Stimulated activated CD8-positive, alpha-beta memory T cell treated with anti-CD3 and anti-CD28 coated beads, Interleukin-15, amount 100 ng/mL, for 48 hours (primary cell): ENCODE measurements at regions not wholly inside any gene's neighbourhood (a gene's known extent, or its start where the extent isn't known, plus 50 kb on each side); places are given as distances from the start of the nearest gene placed in this dataset.

Source experiments
- DNase-seq, 2 donors: peaks; one replicate each; pipeline ENCODE4 v3.0.0-alpha.2; 2020; ENCODE audit warnings: low read depth in 2 of 2

- DNase-seq = no peak
These were observed 142.0 kb upstream of the APCDD1 start for GRCh38 chr18:10312326-10313015.

GRCh38 chr18:10313016-10313342, 141.5 kb upstream of the APCDD1 start:
- DNase-seq = no peak

- DNase-seq = no peak
These were observed 140.4 kb upstream of the APCDD1 start for GRCh38 chr18:10314066-10314465.

GRCh38 chr18:10315522-10315921, 138.9 kb upstream of the APCDD1 start:
- DNase-seq = no peak

- DNase-seq = no peak
These were observed 137.7 kb upstream of the APCDD1 start for GRCh38 chr18:10316778-10317177.

GRCh38 chr18:10317864-10318690, 136.4 kb upstream of the APCDD1 start:
- DNase-seq = no peak

GRCh38 chr18:10318691-10318970, 135.8 kb upstream of the APCDD1 start:
- DNase-seq = no peak

GRCh38 chr18:10319026-10319425, 135.4 kb upstream of the APCDD1 start:
- DNase-seq = no peak

GRCh38 chr18:10319914-10320600, 134.4 kb upstream of the APCDD1 start:
- DNase-seq = no peak

GRCh38 chr18:10320791-10321190, 133.6 kb upstream of the APCDD1 start:
- no peak for DNase-seq

- no peak for DNase-seq
These were observed 132.9 kb upstream of the APCDD1 start for GRCh38 chr18:10321576-10321975.

GRCh38 chr18:10322004-10322403, 132.4 kb upstream of the APCDD1 start:
- DNase-seq = no peak

- no peak for DNase-seq
These were observed 132.0 kb upstream of the APCDD1 start for GRCh38 chr18:10322435-10322834.

- no peak for DNase-seq
These were observed 125.3 kb upstream of the APCDD1 start for GRCh38 chr18:10329101-10329500.

GRCh38 chr18:10330428-10330827, 124.0 kb upstream of the APCDD1 start:
- no peak for DNase-seq

- DNase-seq = no peak
These were observed 122.0 kb upstream of the APCDD1 start for GRCh38 chr18:10332452-10332851.

- DNase-seq = no peak
These were observed 117.6 kb upstream of the APCDD1 start for GRCh38 chr18:10336749-10337350.

- no peak for DNase-seq
These were observed 113.6 kb upstream of the APCDD1 start for GRCh38 chr18:10340821-10341220.

- DNase-seq = no peak
These were observed 110.7 kb upstream of the APCDD1 start for GRCh38 chr18:10343778-10344177.

- DNase-seq = no peak
These were observed 107.6 kb upstream of the APCDD1 start for GRCh38 chr18:10346749-10347415.

- no peak for DNase-seq
These were observed 104.9 kb upstream of the APCDD1 start for GRCh38 chr18:10349561-10349960.

- no peak for DNase-seq
These were observed 103.8 kb upstream of the APCDD1 start for GRCh38 chr18:10350661-10351060.
